GM13976 (cell line): ENCODE measurements at regions not wholly inside any gene's neighbourhood (a gene's known extent, or its start where the extent isn't known, plus 50 kb on each side); places are given as distances from the start of the nearest gene placed in this dataset.

ENCODE experiments used
- DNase-seq: peaks from one replicate; pipeline ENCODE4 v3.0.0; 2012; ENCODE audit warnings: low spot score
- in situ Hi-C: fragments of 300-500 bp; cut with MboI; formaldehyde crosslinking; loops from one replicate; pipeline ENCODE4 v1.12.0; 2022; ENCODE audit warnings: low sequenced_read_pairs, mixed read lengths, inconsistent platforms; ENCODE audit not compliant: unreplicated experiment
- TF ChIP-seq, protein P1 (sequence below): IDR thresholded peaks from 2 replicates; pipeline ENCODE4 v1.5.1; 2012; ENCODE audit warnings: borderline replicate concordance, mild to moderate bottlenecking; ENCODE audit not compliant: insufficient read depth; ENCODE audit errors: extremely low read depth, missing control alignments, control extremely low read depth

GRCh38 chr12:105939181-105939721 is 199.5 kb downstream of the NUAK1 start:
- DNase-seq, result no peak
- in situ Hi-C loops, result no loop called here
- TF ChIP-seq, protein P1, sequence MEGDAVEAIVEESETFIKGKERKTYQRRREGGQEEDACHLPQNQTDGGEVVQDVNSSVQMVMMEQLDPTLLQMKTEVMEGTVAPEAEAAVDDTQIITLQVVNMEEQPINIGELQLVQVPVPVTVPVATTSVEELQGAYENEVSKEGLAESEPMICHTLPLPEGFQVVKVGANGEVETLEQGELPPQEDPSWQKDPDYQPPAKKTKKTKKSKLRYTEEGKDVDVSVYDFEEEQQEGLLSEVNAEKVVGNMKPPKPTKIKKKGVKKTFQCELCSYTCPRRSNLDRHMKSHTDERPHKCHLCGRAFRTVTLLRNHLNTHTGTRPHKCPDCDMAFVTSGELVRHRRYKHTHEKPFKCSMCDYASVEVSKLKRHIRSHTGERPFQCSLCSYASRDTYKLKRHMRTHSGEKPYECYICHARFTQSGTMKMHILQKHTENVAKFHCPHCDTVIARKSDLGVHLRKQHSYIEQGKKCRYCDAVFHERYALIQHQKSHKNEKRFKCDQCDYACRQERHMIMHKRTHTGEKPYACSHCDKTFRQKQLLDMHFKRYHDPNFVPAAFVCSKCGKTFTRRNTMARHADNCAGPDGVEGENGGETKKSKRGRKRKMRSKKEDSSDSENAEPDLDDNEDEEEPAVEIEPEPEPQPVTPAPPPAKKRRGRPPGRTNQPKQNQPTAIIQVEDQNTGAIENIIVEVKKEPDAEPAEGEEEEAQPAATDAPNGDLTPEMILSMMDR, result no peak

DNA sequence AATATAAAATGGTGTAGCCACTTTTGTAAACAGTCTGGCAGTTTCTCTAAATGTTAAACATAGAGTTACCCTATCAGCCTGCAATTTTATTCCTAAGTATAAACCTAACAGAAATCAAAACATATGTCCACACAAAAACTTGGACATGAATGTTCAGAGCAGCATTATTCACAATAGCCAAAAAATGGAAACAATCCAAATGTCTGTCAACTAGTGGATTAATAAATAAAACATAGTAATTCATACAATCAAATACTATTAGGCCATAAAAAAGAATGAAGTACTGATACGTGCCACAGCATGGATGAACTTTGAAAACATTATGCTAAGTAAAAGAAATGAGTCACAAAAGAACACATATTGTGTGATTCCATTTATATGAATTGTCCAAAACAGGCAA is 196.5 kb downstream of the NUAK1 start:
- DNase-seq, result no peak
- in situ Hi-C loops, result no loop called here
- TF ChIP-seq, protein P1, result no peak

DNA sequence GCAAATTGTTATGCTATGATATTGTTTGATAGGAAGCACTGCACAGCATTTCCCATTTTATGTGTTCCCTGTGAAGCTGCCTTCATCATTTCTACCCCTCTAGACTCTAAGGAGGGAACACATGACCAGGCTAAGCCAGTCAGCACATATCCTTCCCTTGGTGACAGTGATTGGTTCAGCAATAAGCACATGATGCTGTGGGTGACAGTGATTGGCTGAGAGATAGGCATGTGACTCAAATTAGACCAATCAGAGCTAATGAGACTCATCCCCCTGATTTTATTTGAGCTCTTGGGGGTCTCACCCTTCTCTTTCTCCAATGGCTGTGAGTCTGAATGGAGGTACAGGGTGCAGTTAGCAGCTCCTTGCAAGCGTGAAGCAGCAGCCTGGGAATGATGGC is 195.2 kb downstream of the NUAK1 start:
- DNase-seq, result no peak
- in situ Hi-C loops, result no loop called here
- TF ChIP-seq, protein P1, result no peak

DNA sequence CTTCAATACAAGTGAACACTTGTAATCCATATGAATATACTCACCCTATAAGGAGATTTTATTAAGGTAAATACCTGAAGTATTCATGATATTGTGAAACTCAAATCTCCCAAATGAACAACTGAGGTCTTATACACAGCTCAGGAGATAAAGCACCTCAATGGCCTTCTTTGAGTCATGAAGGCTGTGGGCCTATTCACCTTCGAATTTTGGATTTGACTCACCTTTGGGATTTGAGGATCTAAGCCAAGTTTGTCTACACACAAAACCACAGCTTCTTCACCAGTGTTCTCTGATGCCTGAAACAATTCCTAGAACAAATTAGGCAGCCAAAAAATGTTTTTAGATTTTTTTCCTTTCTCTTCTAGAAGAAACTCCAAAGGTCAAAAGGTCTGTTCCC is 194.1 kb downstream of the NUAK1 start:
- TF ChIP-seq, protein P1, result no peak
- no peak for DNase-seq
- in situ Hi-C loops, result no loop called here

- TF ChIP-seq, protein P1, result no peak
- in situ Hi-C loops, result no loop called here
- no peak for DNase-seq
Measured at GRCh38 chr12:105945880-105946279, 192.9 kb downstream of the NUAK1 start.

DNA sequence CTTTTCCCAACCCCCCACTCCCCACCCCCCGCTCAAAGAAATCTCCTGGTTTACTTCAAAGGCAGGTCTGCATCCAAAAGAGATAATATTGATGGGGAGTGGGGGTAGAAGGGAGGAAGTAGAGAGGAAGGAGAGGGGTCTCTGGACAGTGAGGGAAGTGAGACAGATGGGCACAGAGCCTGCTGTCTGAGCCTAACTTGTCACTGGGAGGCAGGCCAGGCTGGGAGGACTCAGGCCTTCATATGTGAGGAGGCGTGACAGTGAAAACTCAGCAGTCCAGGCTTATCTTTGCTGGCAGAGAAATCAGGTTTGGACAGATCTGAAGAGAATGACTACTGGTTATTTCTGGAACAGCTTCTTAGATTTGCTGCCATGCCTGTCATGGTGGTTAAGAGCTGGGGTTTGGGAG is 192.3 kb downstream of the NUAK1 start:
- DNase-seq, result no peak
- TF ChIP-seq, protein P1, result no peak
- in situ Hi-C loops, result no loop called here

GRCh38 chr12:105947906-105948305 is 190.8 kb downstream of the NUAK1 start:
- in situ Hi-C loops, result no loop called here
- DNase-seq, result no peak
- TF ChIP-seq, protein P1, result no peak
